Stimulated activated CD4-positive, alpha-beta T cell treated with anti-CD3 and anti-CD28 coated beads, Interleukin-1b, Interleukin-23, amount 100 ng/mL, for 4 hours (primary cell): ENCODE measurements at regions not wholly inside any gene's neighbourhood (a gene's known extent, or its start where the extent isn't known, plus 50 kb on each side); places are given as distances from the start of the nearest gene placed in this dataset.
"Not testable (repeated sequence)": the region's sequence is repeated elsewhere in the genome, so short reads cannot be mapped to it uniquely, and the experiment has no call there.

ENCODE experiments used
- DNase-seq, 2 donors: peaks; one replicate each; pipeline ENCODE4 v3.0.0-alpha.2; 2020; ENCODE audit warnings: low read depth in 2 of 2

- DNase-seq: no peak
Measured at GRCh38 chr2:180927030-180927686, 53.2 kb upstream of the UBE2E3 start.

- no peak for DNase-seq
Measured at GRCh38 chr2:180925700-180926099, 54.7 kb upstream of the UBE2E3 start.

- DNase-seq: no peak
Measured at GRCh38 chr2:180924063-180924462, 56.3 kb upstream of the UBE2E3 start.

- DNase-seq: no peak
Measured at GRCh38 chr2:180910831-180911665, 69.4 kb upstream of the UBE2E3 start.

- no peak for DNase-seq
Measured at GRCh38 chr2:180907731-180908130, 72.7 kb upstream of the UBE2E3 start.

GRCh38 chr2:180905461-180905860 lies 74.9 kb upstream of the UBE2E3 start:
- DNase-seq: no peak

GRCh38 chr2:180905002-180905401 lies 75.4 kb upstream of the UBE2E3 start:
- DNase-seq: no peak

- DNase-seq: no peak
Measured at GRCh38 chr2:180901331-180901730, 79.1 kb upstream of the UBE2E3 start.

- no peak for DNase-seq
Measured at GRCh38 chr2:180893752-180894151, 86.7 kb upstream of the UBE2E3 start.

GRCh38 chr2:180892091-180892490 lies 88.3 kb upstream of the UBE2E3 start:
- DNase-seq: no peak

GRCh38 chr2:180891360-180891759 lies 89.0 kb upstream of the UBE2E3 start:
- DNase-seq: no peak

- DNase-seq: no peak
Measured at GRCh38 chr2:180890781-180891180, 89.6 kb upstream of the UBE2E3 start.

- no peak for DNase-seq
Measured at GRCh38 chr2:180882959-180883358, 97.4 kb upstream of the UBE2E3 start.

GRCh38 chr2:180876506-180876905 lies 103.9 kb upstream of the UBE2E3 start:
- no peak for DNase-seq

GRCh38 chr2:180873219-180873618 lies 107.2 kb upstream of the UBE2E3 start:
- no peak for DNase-seq

GRCh38 chr2:180872781-180873180 lies 107.6 kb upstream of the UBE2E3 start:
- DNase-seq: not testable (repeated sequence)

GRCh38 chr2:180872255-180872654 lies 108.2 kb upstream of the UBE2E3 start:
- DNase-seq: no peak

- DNase-seq: no peak
Measured at GRCh38 chr2:180871649-180872048, 108.8 kb upstream of the UBE2E3 start.

- no peak for DNase-seq
Measured at GRCh38 chr2:180849851-180850250, 130.6 kb upstream of the UBE2E3 start.

- no peak for DNase-seq
Measured at GRCh38 chr2:180848393-180848792, 132.0 kb upstream of the UBE2E3 start.

- DNase-seq: no peak
Measured at GRCh38 chr2:180846756-180847472, 133.5 kb upstream of the UBE2E3 start.

GRCh38 chr2:180842461-180842860 lies 137.9 kb upstream of the UBE2E3 start:
- no peak for DNase-seq

- DNase-seq: no peak
Measured at GRCh38 chr2:180840641-180841040, 139.8 kb upstream of the UBE2E3 start.
